Esophagus (tissue), 2 donors: ENCODE measurements at regions not wholly inside any gene's neighbourhood (a gene's known extent, or its start where the extent isn't known, plus 50 kb on each side); places are given as distances from the start of the nearest gene placed in this dataset.
"Not testable (repeated sequence)": the region's sequence is repeated elsewhere in the genome, so short reads cannot be mapped to it uniquely, and the experiment has no call there.

ENCODE experiments used
- H3K27ac ChIP-seq, 2 donors: one replicate each; pipeline ENCODE4 v1.5.1; 2013; ENCODE audit warnings: low read depth in 2 of 2, mild to moderate bottlenecking in 2 of 2, inconsistent platforms in 1 of 2, low read length in 1 of 2, moderate library complexity in 1 of 2
- H3K27me3 ChIP-seq, 2 donors: one replicate each; pipeline ENCODE4 v1.6.1; 2013; ENCODE audit warnings: low read length in 2 of 2, control low read depth in 1 of 2, mild to moderate bottlenecking in 1 of 2; ENCODE audit not compliant: insufficient read depth in 2 of 2, control insufficient read depth in 1 of 2
- H3K36me3 ChIP-seq, 2 donors: one replicate each; pipeline ENCODE4 v1.6.1; 2013; ENCODE audit warnings: low read length in 1 of 2; ENCODE audit not compliant: control insufficient read depth in 2 of 2, insufficient read depth in 2 of 2
- H3K4me1 ChIP-seq, 2 donors: one replicate each; pipeline ENCODE4 v1.6.1; 2013; ENCODE audit warnings: low read length in 1 of 2; ENCODE audit not compliant: control insufficient read depth in 2 of 2, insufficient read depth in 2 of 2
- H3K4me3 ChIP-seq, 2 donors: one replicate each; pipeline ENCODE4 v1.5.1; 2013; ENCODE audit warnings: low read length in 2 of 2, mild to moderate bottlenecking in 2 of 2, low read depth in 1 of 2, moderate library complexity in 1 of 2
- H3K9me3 ChIP-seq, 2 donors: one replicate each; pipeline ENCODE4 v1.6.1; 2013; ENCODE audit warnings: mild to moderate bottlenecking in 2 of 2, low read depth in 1 of 2, low read length in 1 of 2, moderate library complexity in 1 of 2; ENCODE audit not compliant: control insufficient read depth in 2 of 2, insufficient read depth in 1 of 2
- WGBS, 2 donors: extraction: QIAGEN DNeasy Blood & Tissue Kit; methylation state at CpG; one replicate each; pipeline ENCODE4 v1.1.7; 2013; 5-methylcytosine and 5-hydroxymethylcytosine counted together
- donor health status: healthy with polysubstance abuse.
- donor health status: Bipolar disorder and iron deficiency.

- H3K9me3 ChIP-seq = no peaks in the 10 kb centered on the region
- no peak overlapping the region for H3K27ac ChIP-seq
- no peaks in the 10 kb centered on the region for H3K4me1 ChIP-seq
- WGBS, 2 donors = 55 to 66% methylated on average over 2 of the region's 2 CpGs
- H3K27me3 ChIP-seq = no peaks in the 10 kb centered on the region
- H3K4me3 ChIP-seq = no peak overlapping the region
- no peaks in the 10 kb centered on the region for H3K36me3 ChIP-seq
These were observed 468.1 kb upstream of the ADARB2 start for GRCh38 chr10:2205406-2205805.

GRCh38 chr10:2202401-2202800 is 465.1 kb upstream of the ADARB2 start:
- WGBS, 2 donors = 25 to 51% methylated on average over 8 of the region's 8 CpGs
- Histone ChIP-seq H3K4me3 (no peak overlapping the region), H3K27ac (no peak overlapping the region), H3K9me3 (no peaks in the 10 kb centered on the region), H3K4me1 (no peaks in the 10 kb centered on the region), H3K27me3 (no peaks in the 10 kb centered on the region), H3K36me3 (no peaks in the 10 kb centered on the region)

- Histone ChIP-seq H3K9me3 (no peaks in the 10 kb centered on the region), H3K4me3 (no peak overlapping the region), H3K27me3 (no peaks in the 10 kb centered on the region), H3K27ac (no peak overlapping the region), H3K36me3 (no peaks in the 10 kb centered on the region), H3K4me1 (no peaks in the 10 kb centered on the region)
- 81 to 90% methylated on average over 6 of the region's 6 CpGs for WGBS, 2 donors
These were observed 464.3 kb upstream of the ADARB2 start for GRCh38 chr10:2201534-2202099.

- Histone ChIP-seq H3K4me3 (no peak overlapping the region), H3K4me1 (no peaks in the 10 kb centered on the region), H3K27me3 (no peaks in the 10 kb centered on the region), H3K36me3 (no peaks in the 10 kb centered on the region), H3K27ac (no peak overlapping the region), H3K9me3 (no peaks in the 10 kb centered on the region)
These were observed 460.3 kb upstream of the ADARB2 start for GRCh38 chr10:2197663-2198062.

- no peak overlapping the region for H3K27ac ChIP-seq
- H3K4me1 ChIP-seq = no peaks in the 10 kb centered on the region
- H3K4me3 ChIP-seq = no peak overlapping the region
- no peaks in the 10 kb centered on the region for H3K36me3 ChIP-seq
- no peaks in the 10 kb centered on the region for H3K27me3 ChIP-seq
- WGBS, 2 donors = 56 to 58% methylated on average over 4 of the region's 4 CpGs
- no peaks in the 10 kb centered on the region for H3K9me3 ChIP-seq
These were observed 458.9 kb upstream of the ADARB2 start for GRCh38 chr10:2196272-2196671.

GRCh38 chr10:2189356-2189755 is 452.0 kb upstream of the ADARB2 start:
- not testable (repeated sequence) for H3K4me1 ChIP-seq, H3K27ac ChIP-seq, H3K4me3 ChIP-seq, H3K36me3 ChIP-seq, H3K9me3 ChIP-seq, H3K27me3 ChIP-seq
- whole genome bisulfite sequencing, 2 donors = 29 to 36% methylated on average over 4 of the region's 4 CpGs

GRCh38 chr10:2188371-2188770 is 451.0 kb upstream of the ADARB2 start:
- Histone ChIP-seq H3K27ac (no peak overlapping the region), H3K9me3 (no peaks in the 10 kb centered on the region), H3K4me3 (no peak overlapping the region), H3K27me3 (no peaks in the 10 kb centered on the region), H3K4me1 (no peaks in the 10 kb centered on the region), H3K36me3 (no peaks in the 10 kb centered on the region)
- 78% methylated on average over 4 of the region's 4 CpGs for WGBS, 2 donors

GRCh38 chr10:2173327-2173726 is 436.0 kb upstream of the ADARB2 start:
- Histone ChIP-seq H3K4me1 (no peaks in the 10 kb centered on the region), H3K36me3 (no peaks in the 10 kb centered on the region), H3K27ac (no peak overlapping the region), H3K27me3 (no peaks in the 10 kb centered on the region), H3K4me3 (no peak overlapping the region), H3K9me3 (no peaks in the 10 kb centered on the region)
- WGBS, 2 donors = 30 to 44% methylated on average over 2 of the region's 2 CpGs

- WGBS, 2 donors = 37 to 57% methylated on average over 18 of the region's 18 CpGs
- Histone ChIP-seq H3K27ac (no peak overlapping the region), H3K4me3 (no peak overlapping the region), H3K9me3 (no peaks in the 10 kb centered on the region), H3K36me3 (no peaks in the 10 kb centered on the region), H3K4me1 (peaks cover 0 to 6% of the 10 kb centered on the region in 2 donors), H3K27me3 (no peaks in the 10 kb centered on the region)
These were observed 428.6 kb upstream of the ADARB2 start for GRCh38 chr10:2165771-2166460.

GRCh38 chr10:2150288-2150687 is 413.0 kb upstream of the ADARB2 start:
- H3K4me1 ChIP-seq = no peaks in the 10 kb centered on the region
- H3K27me3 ChIP-seq = no peaks in the 10 kb centered on the region
- no peaks in the 10 kb centered on the region for H3K36me3 ChIP-seq
- no peak overlapping the region for H3K4me3 ChIP-seq
- no peak overlapping the region for H3K27ac ChIP-seq
- H3K9me3 ChIP-seq = no peaks in the 10 kb centered on the region
- WGBS, 2 donors = 82 to 90% methylated on average over 4 of the region's 4 CpGs
